Choroid plexus epithelial cell (primary cell): ENCODE measurements at regions not wholly inside any gene's neighbourhood (a gene's known extent, or its start where the extent isn't known, plus 50 kb on each side); places are given as distances from the start of the nearest gene placed in this dataset.
A peak's percentile ranks its signal among the peaks of the same experiment; 100 is the strongest.

ENCODE experiments used
- DNase-seq: peaks from one replicate; pipeline ENCODE4 v3.0.0-alpha.2; 2010; ENCODE audit warnings: low read depth
- H3K4me3 ChIP-seq: 2 replicates; pipeline ENCODE4 v1.5.1; 2011; ENCODE audit warnings: low read depth, mild to moderate bottlenecking, control low read depth, low read length, moderate library complexity
- CTCF ChIP-seq: conservative IDR thresholded peaks from 2 replicates; pipeline ENCODE4 v1.5.1; 2011; ENCODE audit warnings: low read depth, mild to moderate bottlenecking, control low read depth, inconsistent platforms, low read length, moderate library complexity

GRCh38 chr10:33095867-33096815 lies 138.1 kb upstream of the ITGB1 start:
- TF ChIP-seq CTCF = no peak
- DNase-seq = no peak
- H3K4me3 ChIP-seq = no peak overlapping the region

DNA sequence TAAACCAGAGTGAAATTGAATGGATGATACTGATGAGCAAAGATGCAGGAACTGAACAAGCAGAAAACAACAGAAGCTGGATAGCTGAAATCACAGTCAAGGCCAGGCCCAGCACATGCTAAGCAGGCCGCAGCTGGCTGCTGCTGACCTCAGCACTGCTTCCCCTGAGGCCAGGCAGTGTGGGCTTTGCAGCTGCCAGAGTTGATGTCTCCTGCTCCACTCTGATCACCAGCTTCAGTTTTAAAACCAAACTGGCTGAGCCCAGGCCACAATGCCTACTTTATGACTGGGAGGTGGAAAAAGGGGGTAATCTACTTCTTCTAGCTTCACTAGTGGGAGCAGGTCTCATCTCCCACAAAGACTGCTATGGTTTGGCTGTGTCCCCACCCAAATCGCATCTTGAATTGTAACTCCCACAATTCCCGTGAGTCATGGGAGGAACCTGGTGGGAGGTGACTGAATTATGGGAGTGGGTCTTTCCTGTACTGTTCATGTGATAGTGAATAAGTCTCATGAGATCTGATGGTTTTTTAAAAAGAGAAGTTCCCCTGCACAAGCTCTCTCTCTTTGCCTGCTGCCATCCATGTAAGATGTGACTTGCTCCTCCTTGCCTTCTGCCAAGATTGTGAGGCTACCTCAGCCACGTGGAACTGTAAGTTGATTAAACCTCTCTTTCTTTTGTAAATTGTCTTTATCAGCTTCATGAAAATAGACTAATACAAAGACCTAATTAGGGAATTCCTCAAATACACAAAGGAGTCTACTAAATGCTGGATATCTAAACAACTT lies 136.4 kb upstream of the ITGB1 start:
- DNase-seq = peak; percentile 20
- TF ChIP-seq CTCF = no peak
- no peak overlapping the region for H3K4me3 ChIP-seq

DNA sequence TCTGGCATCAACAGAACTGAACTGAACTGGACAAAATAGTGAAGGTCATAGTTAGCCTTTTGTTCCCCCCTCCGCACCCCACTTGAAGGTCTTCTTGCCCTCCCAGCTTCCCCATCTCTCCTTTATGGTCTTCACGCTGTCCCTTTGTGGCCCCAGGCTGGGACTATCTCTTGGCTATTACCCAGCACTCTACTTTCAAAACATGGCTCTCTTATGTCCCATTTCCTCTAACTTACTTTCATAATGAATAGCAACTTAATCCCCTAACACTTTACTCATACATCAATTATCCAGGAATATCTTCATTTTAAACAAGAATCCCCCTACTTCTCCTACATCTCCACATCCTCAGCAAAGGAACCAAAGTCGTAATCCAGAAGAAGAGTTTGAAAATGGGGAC lies 135.3 kb upstream of the ITGB1 start:
- no peak overlapping the region for H3K4me3 ChIP-seq
- DNase-seq = no peak
- TF ChIP-seq CTCF = no peak

DNA sequence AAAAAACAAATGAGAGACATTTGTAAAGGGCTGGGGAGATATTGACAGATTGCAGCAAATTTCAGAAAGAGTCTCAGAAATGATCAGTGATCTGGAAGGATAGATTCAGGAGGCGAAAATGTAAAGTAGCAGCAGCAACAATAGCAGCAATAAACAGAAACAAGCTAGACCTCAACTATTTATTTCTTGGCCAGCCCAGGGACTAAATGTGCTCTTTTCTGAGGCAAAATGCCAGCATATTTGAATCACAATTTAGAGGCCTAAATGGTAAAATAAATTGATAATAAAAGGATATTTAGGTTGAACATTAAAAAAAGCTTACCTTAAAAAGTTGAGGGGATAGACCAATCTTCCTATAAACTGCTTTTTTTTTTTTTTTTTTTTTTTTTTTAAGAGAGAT lies 134.6 kb upstream of the ITGB1 start:
- no peak for TF ChIP-seq CTCF
- no peak overlapping the region for H3K4me3 ChIP-seq
- peak; percentile 8 for DNase-seq

- DNase-seq = no peak
- no peak for TF ChIP-seq CTCF
- H3K4me3 ChIP-seq = no peak overlapping the region
Observed at GRCh38 chr10:33091201-33091600, 133.2 kb upstream of the ITGB1 start.

DNA sequence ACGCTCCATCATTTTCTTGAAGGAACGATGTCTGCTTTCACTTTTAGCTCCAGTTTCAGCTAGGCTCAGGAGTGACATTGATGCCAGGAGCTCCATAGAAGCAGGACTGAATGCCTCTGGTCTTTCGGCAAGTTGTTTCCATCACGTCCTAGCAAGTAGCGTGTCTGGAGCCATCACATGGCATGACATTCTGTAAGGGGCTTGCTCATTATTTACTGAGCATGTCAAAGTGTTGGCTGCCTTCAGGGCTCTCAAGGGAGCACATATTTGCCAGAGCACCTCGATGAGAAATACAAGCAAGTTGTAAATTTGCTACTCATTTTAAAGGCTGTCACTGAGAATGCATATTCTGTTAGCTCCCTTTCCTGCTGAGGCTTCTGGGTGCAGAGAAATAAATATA lies 131.0 kb upstream of the ITGB1 start:
- DNase-seq = no peak
- TF ChIP-seq CTCF = no peak
- H3K4me3 ChIP-seq = no peak overlapping the region
